ENCODE measurements at regions not wholly inside any gene's neighbourhood (a gene's known extent, or its start where the extent isn't known, plus 50 kb on each side); places are given as distances from the start of the nearest gene placed in this dataset.

- Mint-ChIP-seq H3K9me3 (ENCODE audit: low read depth) (no peaks in the 10 kb centered on the region), H3K27me3 (peaks cover 43% of the 10 kb centered on the region), H3K4me1 (ENCODE audit: low read depth) (peaks cover 10% of the 10 kb centered on the region), H3K27ac (no peak overlapping the region), H3K4me3 (ENCODE audit: low read depth) (no peak overlapping the region), H3K36me3 (ENCODE audit: insufficient read depth) (no peaks in the 10 kb centered on the region)
- no peak for DNase-seq (ENCODE audit: low spot score, unreplicated experiment)
- TF ChIP-seq CTCF (IDR thresholded peaks at IDR 0.05; ENCODE audit: unreplicated experiment): no peak
Observed at GRCh38 chr2:129797489-129798300, 181.8 kb upstream of the RAB6C start.

GRCh38 chr2:129798301-129798581 is 181.2 kb upstream of the RAB6C start:
- no peaks in the 10 kb centered on the region for H3K9me3 Mint-ChIP-seq (ENCODE audit: low read depth)
- peaks cover 44% of the 10 kb centered on the region for H3K27me3 Mint-ChIP-seq
- H3K36me3 Mint-ChIP-seq (ENCODE audit: insufficient read depth): no peaks in the 10 kb centered on the region
- peaks cover 10% of the 10 kb centered on the region for H3K4me1 Mint-ChIP-seq (ENCODE audit: low read depth)
- no peak for TF ChIP-seq CTCF (IDR thresholded peaks at IDR 0.05; ENCODE audit: unreplicated experiment)
- no peak overlapping the region for H3K27ac Mint-ChIP-seq
- no peak for DNase-seq (ENCODE audit: low spot score, unreplicated experiment)
- no peak overlapping the region for H3K4me3 Mint-ChIP-seq (ENCODE audit: low read depth)

GRCh38 chr2:129798626-129799025 is 180.8 kb upstream of the RAB6C start:
- Mint-ChIP-seq H3K9me3 (ENCODE audit: low read depth) (no peaks in the 10 kb centered on the region), H3K27me3 (peaks cover 44% of the 10 kb centered on the region), H3K36me3 (ENCODE audit: insufficient read depth) (no peaks in the 10 kb centered on the region), H3K27ac (no peak overlapping the region), H3K4me1 (ENCODE audit: low read depth) (peaks cover 6% of the 10 kb centered on the region), H3K4me3 (ENCODE audit: low read depth) (no peak overlapping the region)
- TF ChIP-seq CTCF (IDR thresholded peaks at IDR 0.05; ENCODE audit: unreplicated experiment): no peak
- DNase-seq (ENCODE audit: low spot score, unreplicated experiment): no peak

- TF ChIP-seq CTCF (IDR thresholded peaks at IDR 0.05; ENCODE audit: unreplicated experiment): no peak
- Mint-ChIP-seq H3K27me3 (peaks cover 42% of the 10 kb centered on the region), H3K36me3 (ENCODE audit: insufficient read depth) (no peaks in the 10 kb centered on the region), H3K9me3 (ENCODE audit: low read depth) (no peaks in the 10 kb centered on the region), H3K27ac (no peak overlapping the region), H3K4me1 (ENCODE audit: low read depth) (no peaks in the 10 kb centered on the region), H3K4me3 (ENCODE audit: low read depth) (no peak overlapping the region)
- DNase-seq (ENCODE audit: low spot score, unreplicated experiment): no peak
Observed at GRCh38 chr2:129799036-129799958, 180.2 kb upstream of the RAB6C start.

GRCh38 chr2:129800285-129800684 is 179.2 kb upstream of the RAB6C start:
- DNase-seq (ENCODE audit: low spot score, unreplicated experiment): no peak
- Mint-ChIP-seq H3K27ac (no peak overlapping the region), H3K9me3 (ENCODE audit: low read depth) (no peaks in the 10 kb centered on the region), H3K4me1 (ENCODE audit: low read depth) (no peaks in the 10 kb centered on the region), H3K36me3 (ENCODE audit: insufficient read depth) (no peaks in the 10 kb centered on the region), H3K4me3 (ENCODE audit: low read depth) (no peak overlapping the region), H3K27me3 (peaks cover 43% of the 10 kb centered on the region)
- TF ChIP-seq CTCF (IDR thresholded peaks at IDR 0.05; ENCODE audit: unreplicated experiment): no peak
